AG09319 (cell line): ENCODE measurements at regions not wholly inside any gene's neighbourhood (a gene's known extent, or its start where the extent isn't known, plus 50 kb on each side); places are given as distances from the start of the nearest gene placed in this dataset.

ENCODE experiments used
- DNase-seq: peaks from one replicate; pipeline ENCODE4 v3.0.0-alpha.2; 2010; ENCODE audit warnings: low read depth; ENCODE audit errors: extremely low read depth
- CTCF ChIP-seq: IDR thresholded peaks from 2 replicates; pipeline ENCODE4 v1.5.1; 2011; ENCODE audit warnings: low read depth, mild to moderate bottlenecking, inconsistent platforms, low read length, moderate library complexity

DNA sequence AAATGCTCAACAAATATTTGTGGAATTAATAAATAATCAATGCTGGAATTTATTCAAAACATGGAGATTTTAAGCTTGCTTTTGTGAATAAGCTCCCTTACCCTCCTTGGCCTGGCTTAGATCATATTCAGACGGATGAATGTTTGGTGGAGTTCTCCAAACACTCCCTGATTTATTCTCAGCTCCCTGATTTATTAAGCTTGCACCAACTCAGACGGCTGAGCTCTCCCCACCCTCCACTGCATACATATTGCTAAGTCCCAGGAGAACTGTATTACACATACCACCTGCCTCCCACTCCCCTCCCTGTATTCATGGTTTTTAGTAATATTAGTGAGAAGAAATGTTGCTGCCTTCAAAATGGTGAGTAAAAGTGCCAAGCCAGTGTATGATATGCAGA, 1057.5 kb downstream of the SORCS3 start:
- no peak for TF ChIP-seq CTCF
- no peak for DNase-seq

- TF ChIP-seq CTCF = no peak
- DNase-seq = no peak
Observed at GRCh38 chr10:105697290-105697780, 1056.2 kb downstream of the SORCS3 start.

- no peak for TF ChIP-seq CTCF
- DNase-seq = no peak
Observed at GRCh38 chr10:105691811-105692210, 1050.7 kb downstream of the SORCS3 start.

GRCh38 chr10:105682911-105683310, 1041.8 kb downstream of the SORCS3 start:
- DNase-seq = no peak

GRCh38 chr10:105681051-105681450, 1040.0 kb downstream of the SORCS3 start:
- no peak for DNase-seq

More at GRCh38 chr10:105682911-105683310, 1041.8 kb downstream of the SORCS3 start:
- TF ChIP-seq CTCF = no peak

GRCh38 chr10:105679781-105680180, 1038.7 kb downstream of the SORCS3 start:
- no peak for TF ChIP-seq CTCF
- no peak for DNase-seq

More at GRCh38 chr10:105681051-105681450, 1040.0 kb downstream of the SORCS3 start:
- no peak for TF ChIP-seq CTCF

DNA sequence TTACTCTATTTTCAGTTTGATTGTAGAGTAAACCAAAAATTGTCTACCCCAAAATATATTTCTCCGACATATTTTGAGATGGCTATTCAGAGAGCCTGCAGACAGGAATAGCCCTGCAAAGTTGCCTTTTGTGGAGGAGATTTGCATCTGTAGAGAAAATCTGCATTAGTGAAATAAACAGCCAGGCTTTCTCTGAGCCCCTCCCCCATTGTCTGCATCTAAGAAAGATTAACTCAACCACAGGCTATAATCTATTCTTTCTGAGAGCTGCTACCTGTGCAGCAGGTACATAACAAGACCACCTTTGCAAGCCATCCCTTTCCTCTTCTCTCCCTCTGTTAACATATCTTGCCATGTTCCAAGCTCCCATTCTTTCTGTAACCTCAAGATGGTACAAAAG, 1034.2 kb downstream of the SORCS3 start:
- no peak for TF ChIP-seq CTCF
- no peak for DNase-seq
